ENCODE measurements at regions not wholly inside any gene's neighbourhood (a gene's known extent, or its start where the extent isn't known, plus 50 kb on each side); places are given as distances from the start of the nearest gene placed in this dataset.
"Not testable (repeated sequence)": the region's sequence is repeated elsewhere in the genome, so short reads cannot be mapped to it uniquely, and the experiment has no call there.

DNA sequence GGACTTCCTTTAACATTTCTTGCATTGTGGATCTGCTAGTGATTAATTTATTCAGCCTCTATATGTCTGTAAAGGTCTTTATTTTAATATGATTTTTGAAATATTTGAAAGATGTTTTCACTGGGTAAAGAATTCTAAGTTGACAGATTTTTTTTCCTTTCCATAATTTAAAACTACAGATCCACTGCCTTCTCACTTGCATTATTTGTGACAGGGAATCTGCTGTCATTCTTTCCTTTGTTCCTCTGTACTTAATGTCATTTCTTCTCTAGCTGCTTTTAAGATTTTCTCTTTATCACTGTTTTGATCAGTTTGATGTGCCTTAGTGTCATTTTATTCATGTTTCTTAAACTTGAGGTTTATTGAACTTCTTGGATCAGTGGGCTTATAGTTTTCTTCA is 159.9 kb downstream of the CYB561 start:
- no peaks in the 10 kb centered on the region for H3K27me3 ChIP-seq (ENCODE audit: insufficient read depth)
- H4K20me1 ChIP-seq (replicated peaks; ENCODE audit: insufficient read depth) = no peaks in the 10 kb centered on the region
- 0 out of 2 replicates have a peak, but pooled peaks cover 5% of the 10 kb centered on the region for H3K9me2 ChIP-seq (ENCODE audit: insufficient read depth)
- Mint-ChIP-seq H3K27ac (no peak overlapping the region), H3K36me3 (ENCODE audit: low read depth) (peaks cover 18% of the 10 kb centered on the region; the same call in 2 of the 3 replicates), H3K9me3 (peaks cover 30% of the 10 kb centered on the region), H3K4me3 (no peak overlapping the region), H3K4me1 (peaks cover 11% of the 10 kb centered on the region), H3K27me3 (ENCODE audit: insufficient read depth, low read depth, poor library complexity) (no peaks in the 10 kb centered on the region)
- no peak overlapping the region for H3K27ac ChIP-seq (ENCODE audit: low read depth)
- no peak overlapping the region for H3K4me2 ChIP-seq
- TF ChIP-seq POLR2AphosphoS5 (IDR thresholded peaks at IDR 0.05; ENCODE audit: low read depth) = no peak
- no peak for TF ChIP-seq ZNF114 (CRISPR knock-in tag; IDR thresholded peaks at IDR 0.05)
- TF ChIP-seq STAT1 (IDR thresholded peaks at IDR 0.05; ENCODE audit: unreplicated experiment) = no peak
- TF ChIP-seq CREB1 (CRISPR knock-in tag; IDR thresholded peaks at IDR 0.05; ENCODE audit: low read depth) = no peak
- TF ChIP-seq, protein P1, sequence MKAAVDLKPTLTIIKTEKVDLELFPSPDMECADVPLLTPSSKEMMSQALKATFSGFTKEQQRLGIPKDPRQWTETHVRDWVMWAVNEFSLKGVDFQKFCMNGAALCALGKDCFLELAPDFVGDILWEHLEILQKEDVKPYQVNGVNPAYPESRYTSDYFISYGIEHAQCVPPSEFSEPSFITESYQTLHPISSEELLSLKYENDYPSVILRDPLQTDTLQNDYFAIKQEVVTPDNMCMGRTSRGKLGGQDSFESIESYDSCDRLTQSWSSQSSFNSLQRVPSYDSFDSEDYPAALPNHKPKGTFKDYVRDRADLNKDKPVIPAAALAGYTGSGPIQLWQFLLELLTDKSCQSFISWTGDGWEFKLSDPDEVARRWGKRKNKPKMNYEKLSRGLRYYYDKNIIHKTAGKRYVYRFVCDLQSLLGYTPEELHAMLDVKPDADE (IDR thresholded peaks at IDR 0.05) = no peak
- TF ChIP-seq, protein P2, sequence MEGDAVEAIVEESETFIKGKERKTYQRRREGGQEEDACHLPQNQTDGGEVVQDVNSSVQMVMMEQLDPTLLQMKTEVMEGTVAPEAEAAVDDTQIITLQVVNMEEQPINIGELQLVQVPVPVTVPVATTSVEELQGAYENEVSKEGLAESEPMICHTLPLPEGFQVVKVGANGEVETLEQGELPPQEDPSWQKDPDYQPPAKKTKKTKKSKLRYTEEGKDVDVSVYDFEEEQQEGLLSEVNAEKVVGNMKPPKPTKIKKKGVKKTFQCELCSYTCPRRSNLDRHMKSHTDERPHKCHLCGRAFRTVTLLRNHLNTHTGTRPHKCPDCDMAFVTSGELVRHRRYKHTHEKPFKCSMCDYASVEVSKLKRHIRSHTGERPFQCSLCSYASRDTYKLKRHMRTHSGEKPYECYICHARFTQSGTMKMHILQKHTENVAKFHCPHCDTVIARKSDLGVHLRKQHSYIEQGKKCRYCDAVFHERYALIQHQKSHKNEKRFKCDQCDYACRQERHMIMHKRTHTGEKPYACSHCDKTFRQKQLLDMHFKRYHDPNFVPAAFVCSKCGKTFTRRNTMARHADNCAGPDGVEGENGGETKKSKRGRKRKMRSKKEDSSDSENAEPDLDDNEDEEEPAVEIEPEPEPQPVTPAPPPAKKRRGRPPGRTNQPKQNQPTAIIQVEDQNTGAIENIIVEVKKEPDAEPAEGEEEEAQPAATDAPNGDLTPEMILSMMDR (conservative IDR thresholded peaks at IDR 0.05; ENCODE audit: low read depth in 2 of 2) = no peak
- no peak for TF ChIP-seq JUNB (IDR thresholded peaks at IDR 0.05; ENCODE audit: unreplicated experiment)
- TF ChIP-seq EZH2 (IDR thresholded peaks at IDR 0.05; ENCODE audit: low read depth, unreplicated experiment) = no peak
- TF ChIP-seq, protein P3, sequence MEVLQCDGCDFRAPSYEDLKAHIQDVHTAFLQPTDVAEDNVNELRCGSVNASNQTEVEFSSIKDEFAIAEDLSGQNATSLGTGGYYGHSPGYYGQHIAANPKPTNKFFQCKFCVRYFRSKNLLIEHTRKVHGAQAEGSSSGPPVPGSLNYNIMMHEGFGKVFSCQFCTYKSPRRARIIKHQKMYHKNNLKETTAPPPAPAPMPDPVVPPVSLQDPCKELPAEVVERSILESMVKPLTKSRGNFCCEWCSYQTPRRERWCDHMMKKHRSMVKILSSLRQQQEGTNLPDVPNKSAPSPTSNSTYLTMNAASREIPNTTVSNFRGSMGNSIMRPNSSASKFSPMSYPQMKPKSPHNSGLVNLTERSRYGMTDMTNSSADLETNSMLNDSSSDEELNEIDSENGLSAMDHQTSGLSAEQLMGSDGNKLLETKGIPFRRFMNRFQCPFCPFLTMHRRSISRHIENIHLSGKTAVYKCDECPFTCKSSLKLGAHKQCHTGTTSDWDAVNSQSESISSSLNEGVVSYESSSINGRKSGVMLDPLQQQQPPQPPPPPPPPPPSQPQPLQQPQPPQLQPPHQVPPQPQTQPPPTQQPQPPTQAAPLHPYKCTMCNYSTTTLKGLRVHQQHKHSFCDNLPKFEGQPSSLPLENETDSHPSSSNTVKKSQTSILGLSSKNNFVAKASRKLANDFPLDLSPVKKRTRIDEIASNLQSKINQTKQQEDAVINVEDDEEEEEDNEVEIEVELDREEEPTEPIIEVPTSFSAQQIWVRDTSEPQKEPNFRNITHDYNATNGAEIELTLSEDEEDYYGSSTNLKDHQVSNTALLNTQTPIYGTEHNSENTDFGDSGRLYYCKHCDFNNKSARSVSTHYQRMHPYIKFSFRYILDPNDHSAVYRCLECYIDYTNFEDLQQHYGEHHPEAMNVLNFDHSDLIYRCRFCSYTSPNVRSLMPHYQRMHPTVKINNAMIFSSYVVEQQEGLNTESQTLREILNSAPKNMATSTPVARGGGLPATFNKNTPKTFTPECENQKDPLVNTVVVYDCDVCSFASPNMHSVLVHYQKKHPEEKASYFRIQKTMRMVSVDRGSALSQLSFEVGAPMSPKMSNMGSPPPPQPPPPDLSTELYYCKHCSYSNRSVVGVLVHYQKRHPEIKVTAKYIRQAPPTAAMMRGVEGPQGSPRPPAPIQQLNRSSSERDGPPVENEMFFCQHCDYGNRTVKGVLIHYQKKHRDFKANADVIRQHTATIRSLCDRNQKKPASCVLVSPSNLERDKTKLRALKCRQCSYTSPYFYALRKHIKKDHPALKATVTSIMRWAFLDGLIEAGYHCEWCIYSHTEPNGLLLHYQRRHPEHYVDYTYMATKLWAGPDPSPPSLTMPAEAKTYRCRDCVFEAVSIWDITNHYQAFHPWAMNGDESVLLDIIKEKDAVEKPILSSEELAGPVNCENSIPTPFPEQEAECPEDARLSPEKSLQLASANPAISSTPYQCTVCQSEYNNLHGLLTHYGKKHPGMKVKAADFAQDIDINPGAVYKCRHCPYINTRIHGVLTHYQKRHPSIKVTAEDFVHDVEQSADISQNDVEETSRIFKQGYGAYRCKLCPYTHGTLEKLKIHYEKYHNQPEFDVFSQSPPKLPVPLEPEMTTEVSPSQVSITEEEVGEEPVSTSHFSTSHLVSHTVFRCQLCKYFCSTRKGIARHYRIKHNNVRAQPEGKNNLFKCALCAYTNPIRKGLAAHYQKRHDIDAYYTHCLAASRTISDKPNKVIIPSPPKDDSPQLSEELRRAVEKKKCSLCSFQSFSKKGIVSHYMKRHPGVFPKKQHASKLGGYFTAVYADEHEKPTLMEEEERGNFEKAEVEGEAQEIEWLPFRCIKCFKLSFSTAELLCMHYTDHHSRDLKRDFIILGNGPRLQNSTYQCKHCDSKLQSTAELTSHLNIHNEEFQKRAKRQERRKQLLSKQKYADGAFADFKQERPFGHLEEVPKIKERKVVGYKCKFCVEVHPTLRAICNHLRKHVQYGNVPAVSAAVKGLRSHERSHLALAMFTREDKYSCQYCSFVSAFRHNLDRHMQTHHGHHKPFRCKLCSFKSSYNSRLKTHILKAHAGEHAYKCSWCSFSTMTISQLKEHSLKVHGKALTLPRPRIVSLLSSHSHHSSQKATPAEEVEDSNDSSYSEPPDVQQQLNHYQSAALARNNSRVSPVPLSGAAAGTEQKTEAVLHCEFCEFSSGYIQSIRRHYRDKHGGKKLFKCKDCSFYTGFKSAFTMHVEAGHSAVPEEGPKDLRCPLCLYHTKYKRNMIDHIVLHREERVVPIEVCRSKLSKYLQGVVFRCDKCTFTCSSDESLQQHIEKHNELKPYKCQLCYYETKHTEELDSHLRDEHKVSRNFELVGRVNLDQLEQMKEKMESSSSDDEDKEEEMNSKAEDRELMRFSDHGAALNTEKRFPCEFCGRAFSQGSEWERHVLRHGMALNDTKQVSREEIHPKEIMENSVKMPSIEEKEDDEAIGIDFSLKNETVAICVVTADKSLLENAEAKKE (CRISPR knock-in tag; IDR thresholded peaks at IDR 0.05) = no peak
- no peak for TF ChIP-seq EZH2phosphoT487 (IDR thresholded peaks at IDR 0.05; ENCODE audit: unreplicated experiment)
- no peak for TF ChIP-seq ZNF331 (CRISPR knock-in tag; IDR thresholded peaks at IDR 0.05; ENCODE audit: low read depth)
- no peak for TF ChIP-seq NANOG (IDR thresholded peaks at IDR 0.05; ENCODE audit: borderline replicate concordance)
- no peaks in the 10 kb centered on the region for H3K36me3 ChIP-seq (ENCODE audit: insufficient read depth)
- DNase-seq (ENCODE audit: low spot score) = no peak
- no peak overlapping the region for H3K4me3 ChIP-seq
- H3K79me2 ChIP-seq (replicated peaks; ENCODE audit: insufficient read depth) = no peaks in the 10 kb centered on the region
- peaks cover 17% of the 10 kb centered on the region for H3K4me1 ChIP-seq (ENCODE audit: insufficient read depth)
- no peak overlapping the region for H2AFZ ChIP-seq
- no peaks in the 10 kb centered on the region for H3F3A ChIP-seq (replicated peaks; ENCODE audit: low read depth)
- no peak for ATAC-seq

DNA sequence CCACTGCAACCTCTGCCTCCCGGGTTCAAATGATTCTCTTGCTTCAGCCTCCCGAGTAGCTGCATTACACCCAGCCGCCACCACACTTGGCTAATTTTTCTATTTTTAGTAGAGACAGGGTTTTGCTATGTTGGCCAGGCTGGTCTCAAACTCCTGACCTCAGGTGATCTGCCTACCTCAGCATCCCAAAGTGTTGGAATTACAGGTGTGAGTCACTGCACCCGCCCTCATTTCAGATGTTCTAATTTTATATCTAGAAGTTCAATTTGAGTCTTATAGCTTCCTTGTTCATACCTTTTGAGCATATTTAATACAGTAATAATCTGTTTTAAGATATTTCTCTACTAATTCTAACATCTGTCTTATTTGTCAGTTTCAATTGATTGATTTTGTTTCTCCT is 159.1 kb downstream of the CYB561 start:
- not testable (repeated sequence) for H3K79me2 ChIP-seq (replicated peaks; ENCODE audit: insufficient read depth); ATAC-seq; H3K36me3 ChIP-seq (ENCODE audit: insufficient read depth); DNase-seq (ENCODE audit: low spot score); H3F3A ChIP-seq (replicated peaks; ENCODE audit: low read depth); H3K27me3 Mint-ChIP-seq (ENCODE audit: insufficient read depth, low read depth, poor library complexity); H3K9me2 ChIP-seq (ENCODE audit: insufficient read depth); H2AFZ ChIP-seq; H3K27me3 ChIP-seq (ENCODE audit: insufficient read depth); H3K27ac ChIP-seq (ENCODE audit: low read depth); H3K27ac Mint-ChIP-seq; H3K4me3 ChIP-seq; H3K4me2 ChIP-seq; H4K20me1 ChIP-seq (replicated peaks; ENCODE audit: insufficient read depth); H3K4me3 Mint-ChIP-seq
- Mint-ChIP-seq H3K9me3 (peaks cover 30% of the 10 kb centered on the region), H3K36me3 (ENCODE audit: low read depth) (peaks cover 18% of the 10 kb centered on the region; the same call in 2 of the 3 replicates), H3K4me1 (peaks cover 15% of the 10 kb centered on the region)
- H3K4me1 ChIP-seq (ENCODE audit: insufficient read depth) = peaks cover 25% of the 10 kb centered on the region
